H9 (cell line): ENCODE measurements at regions not wholly inside any gene's neighbourhood (a gene's known extent, or its start where the extent isn't known, plus 50 kb on each side); places are given as distances from the start of the nearest gene placed in this dataset.

Source experiments
- DNase-seq: peaks from one replicate; pipeline ENCODE4 v3.0.0-alpha.2; 2017
- H2AFZ ChIP-seq: one replicate; pipeline ENCODE4 v1.6.1; 2013; ENCODE audit warnings: mild to moderate bottlenecking, low read length, control low read depth, moderate library complexity
- H2AK5ac ChIP-seq: 2 replicates; pipeline ENCODE4 v1.6.1; 2013; ENCODE audit warnings: low read length, control low read depth, mixed read lengths; ENCODE audit not compliant: insufficient read length
- H2BK120ac ChIP-seq: one replicate; pipeline ENCODE4 v1.6.1; 2013; ENCODE audit warnings: low read depth, mild to moderate bottlenecking, low read length, control low read depth, inconsistent platforms; ENCODE audit not compliant: poor library complexity, severe bottlenecking
- H2BK12ac ChIP-seq: 2 replicates; pipeline ENCODE4 v1.6.1; 2013; ENCODE audit warnings: low read length, control low read depth, mixed read lengths, low read depth; ENCODE audit not compliant: insufficient read length
- H2BK15ac ChIP-seq: 2 replicates; pipeline ENCODE4 v1.6.1; 2013; ENCODE audit warnings: low read depth, low read length, control low read depth
- H2BK20ac ChIP-seq: one replicate; pipeline ENCODE4 v1.6.1; 2013; ENCODE audit warnings: low read depth, mild to moderate bottlenecking, low read length, control low read depth, inconsistent platforms; ENCODE audit not compliant: poor library complexity, severe bottlenecking
- H2BK5ac ChIP-seq: 2 replicates; pipeline ENCODE4 v1.6.1; 2013; ENCODE audit warnings: low read length, control low read depth, mixed read lengths; ENCODE audit not compliant: insufficient read length
- H3K14ac ChIP-seq: 2 replicates; pipeline ENCODE4 v1.6.1; 2013; ENCODE audit warnings: low read length, control low read depth; ENCODE audit not compliant: insufficient read depth
- H3K18ac ChIP-seq: 2 replicates; pipeline ENCODE4 v1.6.1; 2013; ENCODE audit warnings: low read depth, mild to moderate bottlenecking, mixed read lengths, low read length, control low read depth; ENCODE audit not compliant: insufficient read length
- H3K23ac ChIP-seq: 2 replicates; pipeline ENCODE4 v1.6.1; 2013; ENCODE audit warnings: low read length, control low read depth, mixed read lengths, low read depth; ENCODE audit not compliant: insufficient read length
- H3K23me2 ChIP-seq: 2 replicates; pipeline ENCODE4 v1.6.1; 2013; ENCODE audit warnings: low read depth, mild to moderate bottlenecking, mixed read lengths, low read length, control low read depth; ENCODE audit not compliant: insufficient read length, poor library complexity, severe bottlenecking
- H3K27ac ChIP-seq: 2 replicates; pipeline ENCODE4 v1.5.1; 2013; ENCODE audit warnings: low read length, control low read depth, mixed read lengths, low read depth; ENCODE audit not compliant: insufficient read length
- H3K27me3 ChIP-seq: 2 replicates; pipeline ENCODE4 v1.6.1; 2013; ENCODE audit warnings: low read length, control low read depth, inconsistent platforms; ENCODE audit not compliant: insufficient read depth
- H3K4ac ChIP-seq: 2 replicates; pipeline ENCODE4 v1.6.1; 2013; ENCODE audit warnings: low read depth, mild to moderate bottlenecking, control low read depth, inconsistent platforms, low read length, moderate library complexity
- H3K4me1 ChIP-seq: 2 replicates; pipeline ENCODE4 v1.6.1; 2013; ENCODE audit warnings: low read length, control low read depth, inconsistent platforms; ENCODE audit not compliant: insufficient read depth
- H3K4me2 ChIP-seq: 2 replicates; pipeline ENCODE4 v1.6.1; 2013; ENCODE audit warnings: low read length, control low read depth, mixed read lengths; ENCODE audit not compliant: insufficient read length, insufficient read depth
- H3K56ac ChIP-seq: 2 replicates; pipeline ENCODE4 v1.6.1; 2013; ENCODE audit warnings: low read depth, mild to moderate bottlenecking, mixed read lengths, low read length, control low read depth; ENCODE audit not compliant: insufficient read length
- H3K79me1 ChIP-seq: 2 replicates; pipeline ENCODE4 v1.6.1; 2013; ENCODE audit warnings: low read depth, mild to moderate bottlenecking, moderate library complexity, low read length, control low read depth, inconsistent platforms; ENCODE audit not compliant: insufficient read depth, poor library complexity, severe bottlenecking
- H3K79me2 ChIP-seq: 2 replicates; pipeline ENCODE4 v1.6.1; 2013; ENCODE audit warnings: low read length, control low read depth, inconsistent platforms; ENCODE audit not compliant: insufficient read depth
- H3K9ac ChIP-seq: 2 replicates; pipeline ENCODE4 v1.6.1; 2013; ENCODE audit warnings: low read length, control low read depth, mixed read lengths; ENCODE audit not compliant: insufficient read length; ENCODE audit errors: extremely low read depth
- H3K9me3 ChIP-seq: one replicate; pipeline ENCODE4 v1.6.1; 2013; ENCODE audit warnings: low read depth, low read length, inconsistent platforms; ENCODE audit not compliant: control insufficient read depth
- H3T11ph ChIP-seq: one replicate; pipeline ENCODE4 v1.6.1; 2013; ENCODE audit warnings: mild to moderate bottlenecking, low read length, control low read depth, inconsistent platforms
- H4K20me1 ChIP-seq: one replicate; pipeline ENCODE4 v1.6.1; 2013; ENCODE audit not compliant: control insufficient read depth, insufficient read length, insufficient read depth
- H4K5ac ChIP-seq: 2 replicates; pipeline ENCODE4 v1.6.1; 2013; ENCODE audit warnings: low read depth, mild to moderate bottlenecking, mixed read lengths, low read length, control low read depth; ENCODE audit not compliant: insufficient read length
- H4K8ac ChIP-seq: replicated peaks from 2 replicates; pipeline ENCODE4 v1.6.1; 2013; ENCODE audit warnings: low read length, control low read depth, mixed read lengths, low read depth; ENCODE audit not compliant: insufficient read length
- H4K91ac ChIP-seq: 2 replicates; pipeline ENCODE4 v1.6.1; 2013; ENCODE audit warnings: low read depth, mild to moderate bottlenecking, moderate library complexity, mixed read lengths, low read length, control low read depth; ENCODE audit not compliant: insufficient read length
- H3K27ac Mint-ChIP-seq, 3 experiments: 2 replicates in 2 of 3; 3 replicates in 1 of 3; pipeline ENCODE4 v1.8.0; 2020 to 2021; ENCODE audit warnings: mixed read lengths in 3 of 3, mild to moderate bottlenecking in 1 of 3, moderate library complexity in 1 of 3
- H3K27me3 Mint-ChIP-seq: 2 replicates; pipeline ENCODE4 v1.8.0; 2021; ENCODE audit warnings: low read depth, mild to moderate bottlenecking, moderate library complexity, mixed read lengths
- H3K36me3 Mint-ChIP-seq, 3 experiments: 2 replicates in 2 of 3; 3 replicates in 1 of 3; pipeline ENCODE4 v1.8.0; 2020 to 2021; ENCODE audit warnings: low read depth in 3 of 3, mixed read lengths in 3 of 3; ENCODE audit not compliant: insufficient read depth in 1 of 3
- H3K4me1 Mint-ChIP-seq, 2 experiments: 2 replicates each; pipeline ENCODE4 v1.8.0; 2020; ENCODE audit warnings: mixed read lengths in 2 of 2
- H3K4me3 Mint-ChIP-seq, 2 experiments: 2 replicates in 1 of 2; 3 replicates in 1 of 2; pipeline ENCODE4 v1.8.0; 2020 to 2021; ENCODE audit warnings: mild to moderate bottlenecking in 2 of 2, mixed read lengths in 2 of 2, moderate library complexity in 1 of 2
- H3K9me3 Mint-ChIP-seq, 2 experiments: 2 replicates in 1 of 2; 3 replicates in 1 of 2; pipeline ENCODE4 v1.8.0; 2020; ENCODE audit warnings: mild to moderate bottlenecking in 2 of 2, mixed read lengths in 2 of 2, moderate library complexity in 1 of 2
- WGBS: extraction: QIAGEN DNeasy Blood & Tissue Kit; methylation state at CpG from one replicate; pipeline ENCODE4 v1.1.7; 2013; ENCODE audit warnings: missing lambda C conversion rate, low lambda C conversion rate, mixed read lengths; ENCODE audit not compliant: insufficient read length; ENCODE audit errors: extremely low coverage; 5-methylcytosine and 5-hydroxymethylcytosine counted together
- TF ChIP-seq, protein P1 (sequence below): fragments of 200-600 bp; sonication (generic); conservative IDR thresholded peaks from 3 replicates; pipeline ENCODE4 v1.8.0; 2021; ENCODE audit warnings: antibody characterized with exemption, mild to moderate bottlenecking

DNA sequence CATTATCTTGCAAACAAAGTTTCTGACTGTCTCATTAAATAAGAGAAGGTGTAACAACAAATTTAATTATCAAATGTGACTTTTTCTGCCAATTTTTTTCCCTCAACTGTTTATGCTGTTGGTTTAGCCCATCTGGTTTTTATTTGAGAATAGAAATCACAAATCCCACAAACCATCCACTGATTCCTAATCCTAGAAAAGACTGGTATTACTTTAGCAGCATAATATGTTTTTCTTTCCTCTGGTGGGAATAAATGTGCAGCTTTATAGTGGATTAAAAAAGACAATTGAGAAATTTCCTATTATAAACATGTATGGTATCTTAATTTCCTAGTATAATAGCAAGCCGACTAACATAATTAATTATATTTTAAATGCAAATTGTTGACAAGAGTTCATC lies 257.9 kb upstream of the FOXN3 start:
- Histone ChIP-seq H4K5ac (no peak overlapping the region), H2AFZ (no peak overlapping the region), H2BK5ac (no peak overlapping the region), H3T11ph (no peak overlapping the region), H4K20me1 (no peaks in the 10 kb centered on the region), H3K18ac (no peak overlapping the region), H2BK12ac (no peak overlapping the region), H3K79me1 (no peaks in the 10 kb centered on the region), H3K27ac (no peak overlapping the region), H3K27me3 (no peaks in the 10 kb centered on the region), H2BK120ac (no peak overlapping the region), H3K4me1 (no peaks in the 10 kb centered on the region), H3K4ac (no peak overlapping the region), H4K8ac (no peak overlapping the region), H3K23me2 (no peaks in the 10 kb centered on the region), H3K56ac (no peak overlapping the region), H4K91ac (no peak overlapping the region), H3K23ac (no peak overlapping the region), H2BK15ac (no peak overlapping the region), H3K9ac (no peak overlapping the region), H3K79me2 (no peaks in the 10 kb centered on the region), H3K9me3 (no peaks in the 10 kb centered on the region), H3K4me2 (no peak overlapping the region), H3K14ac (no peak overlapping the region), H2AK5ac (no peak overlapping the region), H2BK20ac (no peak overlapping the region)
- H3K36me3 Mint-ChIP-seq = no peaks in the 10 kb centered on the region; a peak in 1 of 7 replicates
- no peak for DNase-seq
- peaks cover 0 to 5% of the 10 kb centered on the region in 2 experiments; a peak in 1 of 4 replicates for H3K4me1 Mint-ChIP-seq
- H3K27me3 Mint-ChIP-seq = peaks cover 4% of the 10 kb centered on the region
- H3K9me3 Mint-ChIP-seq = no peaks in the 10 kb centered on the region
- H3K27ac Mint-ChIP-seq = no peak overlapping the region
- TF ChIP-seq, protein P1, sequence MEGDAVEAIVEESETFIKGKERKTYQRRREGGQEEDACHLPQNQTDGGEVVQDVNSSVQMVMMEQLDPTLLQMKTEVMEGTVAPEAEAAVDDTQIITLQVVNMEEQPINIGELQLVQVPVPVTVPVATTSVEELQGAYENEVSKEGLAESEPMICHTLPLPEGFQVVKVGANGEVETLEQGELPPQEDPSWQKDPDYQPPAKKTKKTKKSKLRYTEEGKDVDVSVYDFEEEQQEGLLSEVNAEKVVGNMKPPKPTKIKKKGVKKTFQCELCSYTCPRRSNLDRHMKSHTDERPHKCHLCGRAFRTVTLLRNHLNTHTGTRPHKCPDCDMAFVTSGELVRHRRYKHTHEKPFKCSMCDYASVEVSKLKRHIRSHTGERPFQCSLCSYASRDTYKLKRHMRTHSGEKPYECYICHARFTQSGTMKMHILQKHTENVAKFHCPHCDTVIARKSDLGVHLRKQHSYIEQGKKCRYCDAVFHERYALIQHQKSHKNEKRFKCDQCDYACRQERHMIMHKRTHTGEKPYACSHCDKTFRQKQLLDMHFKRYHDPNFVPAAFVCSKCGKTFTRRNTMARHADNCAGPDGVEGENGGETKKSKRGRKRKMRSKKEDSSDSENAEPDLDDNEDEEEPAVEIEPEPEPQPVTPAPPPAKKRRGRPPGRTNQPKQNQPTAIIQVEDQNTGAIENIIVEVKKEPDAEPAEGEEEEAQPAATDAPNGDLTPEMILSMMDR = no peak
- whole genome bisulfite sequencing = no CpG with 5 or more reads among the region's 1 CpG
- H3K4me3 Mint-ChIP-seq = no peak overlapping the region
